Esophagus muscularis mucosa (tissue), 4 donors: ENCODE measurements at regions not wholly inside any gene's neighbourhood (a gene's known extent, or its start where the extent isn't known, plus 50 kb on each side); places are given as distances from the start of the nearest gene placed in this dataset.

Experiments used
- DNase-seq: peaks from one replicate; pipeline ENCODE4 v3.0.0-alpha.2; 2017; ENCODE audit errors: extremely low spot score
- H3K27ac ChIP-seq, 4 donors: fragments of 200-600 bp; sonication (generic); replicated peaks in 1 of 4; 1 replicate in 3 of 4; 2 replicates in 1 of 4; pipeline ENCODE4 v1.5.1; 2016 to 2019; ENCODE audit warnings: mild to moderate bottlenecking in 1 of 4
- H3K27me3 ChIP-seq, 4 donors: fragments of 200-600 bp; sonication (generic); one replicate each; pipeline versions ENCODE4 v1.5.1 to v1.6.0; 2016 to 2019
- H3K36me3 ChIP-seq, 4 donors: fragments of 200-600 bp; sonication (generic); one replicate each; pipeline ENCODE4 v1.5.1; 2016 to 2019
- H3K4me1 ChIP-seq, 4 donors: fragments of 200-600 bp; sonication (generic); one replicate each; pipeline ENCODE4 v1.5.1; 2016 to 2019
- H3K4me3 ChIP-seq, 4 donors: fragments of 200-600 bp; sonication (generic); 1 replicate in 2 of 4; 2 replicates in 2 of 4; pipeline ENCODE4 v1.5.1; 2016 to 2019; ENCODE audit warnings: mild to moderate bottlenecking in 4 of 4, moderate library complexity in 1 of 4
- H3K9me3 ChIP-seq, 4 donors: fragments of 200-600 bp; sonication (generic); 1 replicate in 3 of 4; 2 replicates in 1 of 4; pipeline ENCODE4 v1.5.1; 2016 to 2019
- EP300 ChIP-seq: sonication (generic); formaldehyde crosslinking; IDR thresholded peaks from one replicate; pipeline ENCODE4 v1.6.1; 2017; ENCODE audit warnings: antibody characterized with exemption
- POLR2A ChIP-seq: fragments of 450-650 bp; IDR thresholded peaks from one replicate; pipeline ENCODE4 v1.6.1; 2017; ENCODE audit warnings: antibody characterized with exemption, moderate library complexity, mild to moderate bottlenecking, low read depth
- POLR2AphosphoS5 ChIP-seq, 2 donors: sonication (generic); formaldehyde crosslinking; IDR thresholded peaks; one replicate each; pipeline ENCODE4 v1.6.1; 2017; ENCODE audit warnings: antibody characterized with exemption in 2 of 2
- WGBS: methylation state at CpG from one replicate; pipeline ENCODE4 v1.1.5; 2018; 5-methylcytosine and 5-hydroxymethylcytosine counted together
- intact Hi-C: fragments of 100-400 bp; cut with DNase I; formaldehyde crosslinking; loops from one replicate; pipeline ENCODE4 v1.15.1; 2023
- TF ChIP-seq, protein P1 (sequence below), 3 experiments: fragments of 200-600 bp in 2 of 3; fragments of 450-650 bp in 1 of 3; sonication (generic) in 2 of 3; IDR thresholded peaks; one replicate each; pipeline ENCODE4 v1.5.1; 2017 to 2019; ENCODE audit warnings: antibody characterized with exemption in 3 of 3, mild to moderate bottlenecking in 2 of 3, moderate library complexity in 1 of 3

DNA sequence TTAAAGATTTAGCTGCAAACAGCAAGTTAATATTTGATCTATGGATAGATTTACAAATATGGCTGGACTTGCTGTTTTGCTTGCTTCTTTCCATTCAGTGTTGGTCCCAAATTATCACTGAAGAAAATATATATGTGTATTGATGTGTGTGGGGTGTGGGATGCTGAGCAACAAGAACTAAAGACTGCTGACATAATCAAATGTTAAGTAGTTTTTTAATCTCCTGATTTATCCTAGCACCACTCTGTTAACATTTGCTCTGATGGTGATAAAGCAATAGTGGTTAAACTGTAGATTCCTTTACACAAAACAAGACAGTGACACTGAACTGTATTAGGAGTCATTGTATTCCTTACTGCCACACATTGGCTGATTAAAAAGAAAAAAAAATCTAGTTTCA is 1023.5 kb upstream of the B3GALT2 start:
- intact Hi-C loops, result no loop called here
- H3K27ac ChIP-seq, result no peak overlapping the region
- DNase-seq, result no peak
- TF ChIP-seq EP300 (no peak), POLR2AphosphoS5 (IDR thresholded peaks at IDR 0.05) (no peak), POLR2A (no peak)
- TF ChIP-seq, protein P1, sequence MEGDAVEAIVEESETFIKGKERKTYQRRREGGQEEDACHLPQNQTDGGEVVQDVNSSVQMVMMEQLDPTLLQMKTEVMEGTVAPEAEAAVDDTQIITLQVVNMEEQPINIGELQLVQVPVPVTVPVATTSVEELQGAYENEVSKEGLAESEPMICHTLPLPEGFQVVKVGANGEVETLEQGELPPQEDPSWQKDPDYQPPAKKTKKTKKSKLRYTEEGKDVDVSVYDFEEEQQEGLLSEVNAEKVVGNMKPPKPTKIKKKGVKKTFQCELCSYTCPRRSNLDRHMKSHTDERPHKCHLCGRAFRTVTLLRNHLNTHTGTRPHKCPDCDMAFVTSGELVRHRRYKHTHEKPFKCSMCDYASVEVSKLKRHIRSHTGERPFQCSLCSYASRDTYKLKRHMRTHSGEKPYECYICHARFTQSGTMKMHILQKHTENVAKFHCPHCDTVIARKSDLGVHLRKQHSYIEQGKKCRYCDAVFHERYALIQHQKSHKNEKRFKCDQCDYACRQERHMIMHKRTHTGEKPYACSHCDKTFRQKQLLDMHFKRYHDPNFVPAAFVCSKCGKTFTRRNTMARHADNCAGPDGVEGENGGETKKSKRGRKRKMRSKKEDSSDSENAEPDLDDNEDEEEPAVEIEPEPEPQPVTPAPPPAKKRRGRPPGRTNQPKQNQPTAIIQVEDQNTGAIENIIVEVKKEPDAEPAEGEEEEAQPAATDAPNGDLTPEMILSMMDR (IDR thresholded peaks at IDR 0.05), result no peak
- no peak overlapping the region for H3K4me3 ChIP-seq
- H3K9me3 ChIP-seq, result no peaks in the 10 kb centered on the region
- no peaks in the 10 kb centered on the region for H3K27me3 ChIP-seq
- no peaks in the 10 kb centered on the region for H3K4me1 ChIP-seq
- H3K36me3 ChIP-seq, result no peaks in the 10 kb centered on the region

DNA sequence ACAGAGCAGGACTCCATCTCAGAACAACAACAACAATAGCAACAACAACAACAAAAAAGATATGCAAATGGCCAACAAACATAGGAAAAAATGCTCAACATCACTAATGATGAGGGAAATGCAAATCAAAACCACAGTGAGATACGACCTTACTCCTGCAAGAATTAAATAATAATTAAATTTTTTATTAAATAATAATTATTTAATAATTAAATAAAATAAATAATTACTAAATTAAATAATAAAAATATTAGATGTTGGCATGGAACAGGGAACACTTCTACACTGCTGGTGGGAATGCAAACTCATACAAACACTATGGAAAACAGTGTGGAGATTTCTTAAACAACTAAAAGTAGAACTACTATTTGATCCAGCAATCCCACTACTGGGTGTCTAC is 1022.3 kb upstream of the B3GALT2 start:
- intact Hi-C loops, result no loop called here

DNA sequence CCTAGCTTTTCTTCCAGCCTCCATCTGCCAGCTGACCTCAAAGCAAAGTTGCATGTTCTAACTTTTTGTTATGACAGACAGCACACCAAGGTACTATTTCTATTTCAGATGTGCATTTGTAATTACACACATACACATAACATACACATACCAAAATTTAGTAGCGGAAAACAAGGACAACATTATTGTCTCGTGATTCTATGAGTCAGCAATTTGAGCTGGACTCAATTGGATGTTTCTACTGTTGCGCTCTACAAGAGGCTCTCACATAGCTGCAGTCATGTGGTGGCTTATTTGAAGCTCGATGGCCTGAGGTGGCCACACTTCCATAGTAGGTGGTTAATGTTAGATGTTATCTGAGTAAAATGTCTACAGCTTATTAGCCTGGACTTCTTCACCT is 1010.1 kb upstream of the B3GALT2 start:
- Histone ChIP-seq H3K9me3 (no peaks in the 10 kb centered on the region), H3K27me3 (no peaks in the 10 kb centered on the region), H3K4me3 (no peak overlapping the region), H3K27ac (no peak overlapping the region), H3K4me1 (no peaks in the 10 kb centered on the region), H3K36me3 (no peaks in the 10 kb centered on the region)
- TF ChIP-seq EP300 (no peak), POLR2AphosphoS5 (IDR thresholded peaks at IDR 0.05) (no peak), POLR2A (no peak)
- TF ChIP-seq, protein P1 (IDR thresholded peaks at IDR 0.05), result no peak
- DNase-seq, result no peak
- 92% methylated on average over 4 of the region's 4 CpGs for WGBS
- intact Hi-C loops, result no loop called here

More for the DNA sequence above, 1022.3 kb upstream of the B3GALT2 start:
- no peak for TF ChIP-seq EP300
- no peak overlapping the region for H3K4me3 ChIP-seq
- H3K4me1 ChIP-seq, result no peaks in the 10 kb centered on the region
- H3K27ac ChIP-seq, result no peak overlapping the region
- no peaks in the 10 kb centered on the region for H3K27me3 ChIP-seq
- no peak for DNase-seq
- no peaks in the 10 kb centered on the region for H3K36me3 ChIP-seq
- WGBS, result 83% methylated on average over 1 of the region's 1 CpG
- H3K9me3 ChIP-seq, result no peaks in the 10 kb centered on the region

DNA sequence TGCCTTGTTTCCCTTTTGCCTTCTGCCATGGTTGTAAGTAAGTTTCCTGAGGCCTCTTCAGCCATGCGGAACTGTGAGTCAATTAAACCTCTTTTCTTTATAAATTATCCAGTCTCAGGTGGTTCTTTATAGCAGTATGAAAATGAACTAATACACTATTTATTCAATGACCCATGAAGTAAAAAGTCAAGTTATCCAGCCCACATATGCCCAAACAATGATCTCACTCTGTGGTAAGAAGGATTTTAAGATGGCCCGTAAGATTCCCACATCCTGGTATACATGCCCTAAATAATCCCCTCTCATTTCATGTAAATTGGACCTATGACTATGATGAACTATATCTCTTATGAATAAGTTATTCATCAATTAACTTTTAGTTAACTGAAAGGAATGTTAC is 1008.3 kb upstream of the B3GALT2 start:
- no peaks in the 10 kb centered on the region for H3K27me3 ChIP-seq
- H3K9me3 ChIP-seq, result no peaks in the 10 kb centered on the region
- TF ChIP-seq, protein P1 (IDR thresholded peaks at IDR 0.05), result no peak
- no peak for TF ChIP-seq POLR2AphosphoS5 (IDR thresholded peaks at IDR 0.05)
- no peak for TF ChIP-seq EP300
- TF ChIP-seq POLR2A, result no peak
- WGBS, result 89% methylated on average over 2 of the region's 2 CpGs
- no peak overlapping the region for H3K4me3 ChIP-seq
- H3K27ac ChIP-seq, result no peak overlapping the region
- no peaks in the 10 kb centered on the region for H3K4me1 ChIP-seq
- H3K36me3 ChIP-seq, result no peaks in the 10 kb centered on the region
- intact Hi-C loops, result no loop called here
- DNase-seq, result no peak

DNA sequence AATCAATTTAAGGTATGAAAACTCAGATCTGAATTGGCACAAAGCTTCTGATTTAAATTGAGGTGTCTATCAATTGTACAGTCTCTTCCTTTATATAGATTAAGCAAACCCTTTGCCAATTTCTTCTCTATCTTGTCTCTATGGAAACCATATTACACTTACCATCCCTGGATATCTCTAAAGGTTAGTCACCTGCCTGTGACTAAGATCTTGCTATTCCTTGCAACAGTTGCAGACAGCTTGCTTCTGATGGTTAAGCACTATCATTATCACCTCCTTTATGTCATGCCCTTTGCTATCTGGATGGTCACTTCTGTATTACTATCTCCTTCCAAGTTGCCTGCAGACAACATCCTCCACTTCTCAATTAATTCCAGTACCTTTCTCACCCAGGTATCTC is 998.6 kb upstream of the B3GALT2 start:
- no peak overlapping the region for H3K4me3 ChIP-seq
- H3K27ac ChIP-seq, result no peak overlapping the region
- no peak for DNase-seq
- intact Hi-C loops, result no loop called here
- H3K36me3 ChIP-seq, result no peaks in the 10 kb centered on the region
- H3K9me3 ChIP-seq, result no peaks in the 10 kb centered on the region
- no peaks in the 10 kb centered on the region for H3K4me1 ChIP-seq
- no peaks in the 10 kb centered on the region for H3K27me3 ChIP-seq
- TF ChIP-seq, protein P1 (IDR thresholded peaks at IDR 0.05), result no peak
- TF ChIP-seq POLR2AphosphoS5 (IDR thresholded peaks at IDR 0.05), result no peak
